GM19023 (cell line): ENCODE measurements at regions not wholly inside any gene's neighbourhood (a gene's known extent, or its start where the extent isn't known, plus 50 kb on each side); places are given as distances from the start of the nearest gene placed in this dataset.
"Not testable (repeated sequence)": the region's sequence is repeated elsewhere in the genome, so short reads cannot be mapped to it uniquely, and the experiment has no call there.

Experiments
- ATAC-seq: cut with Tn5 transposase; IDR thresholded peaks from one replicate; pipeline ENCODE4 v1.9.1; 2021; ENCODE audit warnings: mild to moderate bottlenecking, moderate library complexity; ENCODE audit not compliant: unreplicated experiment

GRCh38 chr2:87592974-87593373 lies 154.9 kb upstream of the PLGLB2 start:
- ATAC-seq = not testable (repeated sequence)

GRCh38 chr2:87593784-87594610 lies 153.9 kb upstream of the PLGLB2 start:
- ATAC-seq = not testable (repeated sequence)

GRCh38 chr2:87594611-87594992 lies 153.3 kb upstream of the PLGLB2 start:
- ATAC-seq = not testable (repeated sequence)

GRCh38 chr2:87595017-87595416 lies 152.9 kb upstream of the PLGLB2 start:
- not testable (repeated sequence) for ATAC-seq

GRCh38 chr2:87600961-87601360 lies 146.9 kb upstream of the PLGLB2 start:
- not testable (repeated sequence) for ATAC-seq

- not testable (repeated sequence) for ATAC-seq
Measured at GRCh38 chr2:87602118-87602517, 145.8 kb upstream of the PLGLB2 start.

- not testable (repeated sequence) for ATAC-seq
Measured at GRCh38 chr2:87602728-87603127, 145.2 kb upstream of the PLGLB2 start.

GRCh38 chr2:87603418-87604278 lies 144.2 kb upstream of the PLGLB2 start:
- not testable (repeated sequence) for ATAC-seq

- not testable (repeated sequence) for ATAC-seq
Measured at GRCh38 chr2:87604279-87604818, 143.5 kb upstream of the PLGLB2 start.

- not testable (repeated sequence) for ATAC-seq
Measured at GRCh38 chr2:87604980-87605379, 142.9 kb upstream of the PLGLB2 start.

- not testable (repeated sequence) for ATAC-seq
Measured at GRCh38 chr2:87608377-87609166, 139.3 kb upstream of the PLGLB2 start.

GRCh38 chr2:87610974-87611373 lies 136.9 kb upstream of the PLGLB2 start:
- ATAC-seq = not testable (repeated sequence)

GRCh38 chr2:87611416-87611815 lies 136.5 kb upstream of the PLGLB2 start:
- not testable (repeated sequence) for ATAC-seq

- not testable (repeated sequence) for ATAC-seq
Measured at GRCh38 chr2:87611956-87612355, 135.9 kb upstream of the PLGLB2 start.

GRCh38 chr2:87614829-87615434 lies 133.0 kb upstream of the PLGLB2 start:
- not testable (repeated sequence) for ATAC-seq

GRCh38 chr2:87619121-87619520 lies 128.8 kb upstream of the PLGLB2 start:
- ATAC-seq = not testable (repeated sequence)

- ATAC-seq = not testable (repeated sequence)
Measured at GRCh38 chr2:87621139-87621538, 126.7 kb upstream of the PLGLB2 start.

- not testable (repeated sequence) for ATAC-seq
Measured at GRCh38 chr2:87622720-87623119, 125.2 kb upstream of the PLGLB2 start.

- ATAC-seq = not testable (repeated sequence)
Measured at GRCh38 chr2:87629491-87630458, 118.1 kb upstream of the PLGLB2 start.
